AG04449 (cell line): ENCODE measurements at regions not wholly inside any gene's neighbourhood (a gene's known extent, or its start where the extent isn't known, plus 50 kb on each side); places are given as distances from the start of the nearest gene placed in this dataset.
"Not testable (repeated sequence)": the region's sequence is repeated elsewhere in the genome, so short reads cannot be mapped to it uniquely, and the experiment has no call there.

Experiments used
- CTCF ChIA-PET: fragments of 350-600 bp; formaldehyde crosslinking; extraction: SDS; loops from one replicate; lab custom pipeline; 2021; ENCODE audit warnings: antibody characterized with exemption; lab: Yijun Ruan, JAX
- POLR2A ChIA-PET: fragments of 400-600, 350-600 bp; formaldehyde crosslinking; extraction: SDS; loops from one replicate; lab custom pipeline; 2020; ENCODE audit warnings: antibody characterized with exemption, inconsistent platforms; lab: Yijun Ruan, JAX
- DNase-seq: peaks from one replicate; pipeline ENCODE4 v3.0.0-alpha.2; 2010; ENCODE audit warnings: low read depth, low spot score
- H3K4me3 ChIP-seq: 2 replicates; pipeline ENCODE4 v1.5.1; 2011; ENCODE audit warnings: low read depth, mild to moderate bottlenecking, control low read depth, low read length
- TF ChIP-seq, protein P1 (sequence below): IDR thresholded peaks from one replicate; pipeline ENCODE4 v1.5.1; 2011; ENCODE audit warnings: mild to moderate bottlenecking, moderate library complexity, low read length, control low read depth, inconsistent platforms; ENCODE audit not compliant: insufficient read depth; ENCODE audit errors: missing control alignments

DNA sequence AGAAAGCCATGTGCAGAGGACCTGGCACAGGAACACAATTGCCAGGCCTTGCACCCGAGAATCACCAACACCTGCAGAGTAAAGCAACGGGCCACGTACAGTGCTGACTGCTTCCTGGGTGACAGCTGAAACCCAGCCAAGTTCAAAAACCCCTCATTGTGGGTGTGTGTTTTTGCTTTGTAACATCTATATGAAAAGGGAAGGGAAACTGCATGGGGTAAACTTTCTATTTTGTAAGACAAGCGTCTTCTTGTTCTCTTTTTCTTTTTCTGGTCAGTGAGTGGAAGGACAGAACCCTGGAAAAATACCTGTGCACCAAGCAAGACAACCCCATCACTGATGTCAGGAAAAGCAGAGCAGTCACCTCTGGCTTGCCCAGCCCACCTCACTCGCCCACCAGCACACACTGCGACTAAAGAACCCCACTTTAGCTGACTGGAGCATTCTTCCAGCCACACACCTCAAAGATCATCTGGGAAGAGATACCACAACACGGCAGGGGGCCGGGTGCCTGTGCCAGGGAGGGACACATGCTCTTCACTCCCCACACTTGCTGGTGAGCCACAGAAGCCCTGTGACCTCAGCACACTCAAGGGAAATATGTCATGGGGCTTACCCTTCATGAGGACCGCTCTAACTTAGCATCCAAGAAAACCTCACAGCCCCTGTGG is 172.3 kb downstream of the NDUFA12 start:
- no peak for DNase-seq
- ChIA-PET POLR2A (no interaction called here), CTCF (no interaction called here)
- TF ChIP-seq, protein P1, sequence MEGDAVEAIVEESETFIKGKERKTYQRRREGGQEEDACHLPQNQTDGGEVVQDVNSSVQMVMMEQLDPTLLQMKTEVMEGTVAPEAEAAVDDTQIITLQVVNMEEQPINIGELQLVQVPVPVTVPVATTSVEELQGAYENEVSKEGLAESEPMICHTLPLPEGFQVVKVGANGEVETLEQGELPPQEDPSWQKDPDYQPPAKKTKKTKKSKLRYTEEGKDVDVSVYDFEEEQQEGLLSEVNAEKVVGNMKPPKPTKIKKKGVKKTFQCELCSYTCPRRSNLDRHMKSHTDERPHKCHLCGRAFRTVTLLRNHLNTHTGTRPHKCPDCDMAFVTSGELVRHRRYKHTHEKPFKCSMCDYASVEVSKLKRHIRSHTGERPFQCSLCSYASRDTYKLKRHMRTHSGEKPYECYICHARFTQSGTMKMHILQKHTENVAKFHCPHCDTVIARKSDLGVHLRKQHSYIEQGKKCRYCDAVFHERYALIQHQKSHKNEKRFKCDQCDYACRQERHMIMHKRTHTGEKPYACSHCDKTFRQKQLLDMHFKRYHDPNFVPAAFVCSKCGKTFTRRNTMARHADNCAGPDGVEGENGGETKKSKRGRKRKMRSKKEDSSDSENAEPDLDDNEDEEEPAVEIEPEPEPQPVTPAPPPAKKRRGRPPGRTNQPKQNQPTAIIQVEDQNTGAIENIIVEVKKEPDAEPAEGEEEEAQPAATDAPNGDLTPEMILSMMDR = no peak
- no peak overlapping the region for H3K4me3 ChIP-seq

GRCh38 chr12:94829552-94829951 is 173.9 kb downstream of the NDUFA12 start:
- H3K4me3 ChIP-seq = no peak overlapping the region
- TF ChIP-seq, protein P1 = no peak
- ChIA-PET POLR2A (no interaction called here), CTCF (no interaction called here)
- DNase-seq = no peak

GRCh38 chr12:94819011-94819410 is 168.7 kb upstream of the TMCC3 start:
- no peak overlapping the region for H3K4me3 ChIP-seq
- DNase-seq = no peak
- CTCF ChIA-PET = no interaction called here
- POLR2A ChIA-PET = no interaction called here
- TF ChIP-seq, protein P1 = no peak

DNA sequence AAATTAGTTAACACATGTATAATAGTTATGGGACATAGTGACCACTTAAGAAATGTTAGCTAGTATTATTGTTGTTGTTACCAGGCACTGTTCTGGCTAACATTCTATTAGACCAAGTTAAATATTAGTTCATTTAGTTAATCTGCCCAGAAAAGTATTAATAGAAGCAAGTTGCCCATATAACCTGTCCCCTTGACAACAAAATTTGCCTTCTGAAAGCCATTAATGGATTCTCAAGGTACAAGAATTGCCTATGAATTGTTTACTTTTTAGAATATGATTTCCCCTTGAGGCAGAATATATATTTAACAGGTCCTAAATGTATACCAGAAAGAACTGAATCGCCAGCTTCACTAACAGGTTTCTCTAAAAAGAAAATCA is 167.3 kb upstream of the TMCC3 start:
- ChIA-PET CTCF (no interaction called here), POLR2A (no interaction called here)
- TF ChIP-seq, protein P1 = no peak
- no peak overlapping the region for H3K4me3 ChIP-seq
- DNase-seq = no peak

DNA sequence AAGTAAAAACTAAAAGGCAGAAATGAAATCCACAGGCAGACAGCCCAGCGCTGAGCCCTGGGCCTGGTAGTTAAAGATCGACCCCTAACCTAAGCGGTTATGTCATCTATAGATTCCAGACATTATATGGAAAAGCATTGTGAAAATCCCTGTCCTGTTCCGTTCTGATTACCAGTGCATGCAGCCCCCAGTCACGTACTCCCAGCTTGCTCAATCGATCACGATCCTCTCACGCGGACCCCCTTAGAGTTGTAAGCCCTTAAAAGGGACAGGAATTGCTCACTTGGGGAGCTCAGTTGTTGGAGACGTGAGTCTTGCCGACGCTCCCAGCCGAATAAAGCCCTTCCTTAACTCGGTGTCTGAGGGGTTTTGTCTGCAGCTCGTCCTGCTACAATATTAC is 166.8 kb upstream of the TMCC3 start:
- H3K4me3 ChIP-seq, POLR2A ChIA-PET, DNase-seq, CTCF ChIA-PET: not testable (repeated sequence)

- DNase-seq, CTCF ChIA-PET, POLR2A ChIA-PET, H3K4me3 ChIP-seq: not testable (repeated sequence)
These were observed 166.4 kb upstream of the TMCC3 start for GRCh38 chr12:94816746-94817145.

DNA sequence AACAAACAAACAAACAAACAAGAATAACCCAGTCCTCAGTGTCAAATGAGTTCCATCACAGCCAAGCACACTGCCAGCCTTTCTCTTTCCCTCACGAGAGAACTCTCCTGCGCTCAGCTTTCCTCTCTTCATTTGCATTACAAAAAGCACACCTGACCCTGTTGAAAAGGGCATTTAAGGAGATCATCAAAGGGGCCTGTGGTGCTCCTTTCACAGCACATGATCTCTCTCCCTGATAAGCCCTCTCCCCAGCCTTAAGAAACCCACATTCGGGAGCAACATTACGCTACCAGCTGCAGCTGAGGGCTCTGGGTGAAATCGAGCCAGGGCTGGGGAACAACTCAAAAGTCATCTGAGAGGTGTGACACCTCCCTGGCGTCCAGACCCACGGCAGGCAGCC is 165.6 kb upstream of the TMCC3 start:
- no peak for DNase-seq
- POLR2A ChIA-PET = no interaction called here
- TF ChIP-seq, protein P1 = no peak

More for the DNA sequence above, 165.6 kb upstream of the TMCC3 start:
- H3K4me3 ChIP-seq = no peak overlapping the region
- CTCF ChIA-PET = no interaction called here
